Astrocyte (in vitro differentiated cells and primary cell): ENCODE measurements at regions not wholly inside any gene's neighbourhood (a gene's known extent, or its start where the extent isn't known, plus 50 kb on each side); places are given as distances from the start of the nearest gene placed in this dataset.
A peak's percentile ranks its signal among the peaks of the same experiment; 100 is the strongest.

Experiments used
- DNase-seq: peaks from one replicate; pipeline ENCODE4 v3.0.0-alpha.2; 2010; ENCODE audit warnings: low read depth
- FAIRE-seq: peaks from 2 replicates; lab custom pipeline; 2011; peaks lifted over from hg19 to GRCh38; lab: Jason Lieb, UNC
- H2AFZ ChIP-seq: 2 replicates; pipeline ENCODE4 v1.6.0; 2012; ENCODE audit warnings: low read depth, low read length, inconsistent platforms
- H3K27ac ChIP-seq: 2 replicates; pipeline ENCODE4 v1.5.1; 2011; ENCODE audit warnings: low read depth, low read length, inconsistent platforms
- H3K27me3 ChIP-seq: 2 replicates; pipeline ENCODE4 v1.6.0; 2011; ENCODE audit warnings: low read length, inconsistent platforms; ENCODE audit not compliant: insufficient read depth
- H3K36me3 ChIP-seq: 2 replicates; pipeline ENCODE4 v1.5.1; 2011; ENCODE audit warnings: low read length, inconsistent platforms; ENCODE audit not compliant: insufficient read depth
- H3K4me1 ChIP-seq: 2 replicates; pipeline ENCODE4 v1.5.1; 2011; ENCODE audit warnings: low read length, inconsistent platforms; ENCODE audit not compliant: insufficient read depth
- H3K4me2 ChIP-seq: 2 replicates; pipeline ENCODE4 v1.6.0; 2012; ENCODE audit warnings: low read length, inconsistent platforms
- H3K4me3 ChIP-seq: 2 replicates; pipeline ENCODE4 v1.5.1; 2011; ENCODE audit warnings: low read depth, mild to moderate bottlenecking, low read length, inconsistent platforms; ENCODE audit not compliant: insufficient read depth
- H3K79me2 ChIP-seq: 2 replicates; pipeline ENCODE4 v1.6.0; 2012; ENCODE audit warnings: mild to moderate bottlenecking, low read length, inconsistent platforms; ENCODE audit not compliant: insufficient read depth
- H3K9ac ChIP-seq: 2 replicates; pipeline ENCODE4 v1.6.0; 2012; ENCODE audit warnings: mild to moderate bottlenecking, low read length, inconsistent platforms
- H3K9me3 ChIP-seq: 2 replicates; pipeline ENCODE4 v1.5.1; 2012; ENCODE audit warnings: low read depth, mild to moderate bottlenecking, low read length, inconsistent platforms; ENCODE audit not compliant: insufficient read depth
- H4K20me1 ChIP-seq: 2 replicates; pipeline ENCODE4 v1.6.0; 2012; ENCODE audit warnings: low read length, inconsistent platforms; ENCODE audit not compliant: insufficient read depth
- H3K27ac Mint-ChIP-seq: one replicate; pipeline ENCODE4 v1.8.0; 2021; ENCODE audit warnings: mild to moderate bottlenecking, mixed read lengths; ENCODE audit not compliant: unreplicated experiment
- H3K27me3 Mint-ChIP-seq: one replicate; pipeline ENCODE4 v1.8.0; 2021; ENCODE audit warnings: low read depth, mixed read lengths; ENCODE audit not compliant: unreplicated experiment
- H3K36me3 Mint-ChIP-seq: one replicate; pipeline ENCODE4 v1.8.0; 2021; ENCODE audit warnings: low read depth, mixed read lengths; ENCODE audit not compliant: unreplicated experiment
- H3K4me1 Mint-ChIP-seq: one replicate; pipeline ENCODE4 v1.8.0; 2021; ENCODE audit warnings: low read depth, mixed read lengths; ENCODE audit not compliant: unreplicated experiment
- H3K4me3 Mint-ChIP-seq: one replicate; pipeline ENCODE4 v1.8.0; 2021; ENCODE audit warnings: mild to moderate bottlenecking, moderate library complexity, mixed read lengths; ENCODE audit not compliant: unreplicated experiment
- H3K9me3 Mint-ChIP-seq: one replicate; pipeline ENCODE4 v1.8.0; 2021; ENCODE audit warnings: mild to moderate bottlenecking, mixed read lengths; ENCODE audit not compliant: unreplicated experiment
- CTCF ChIP-seq: IDR thresholded peaks from 2 replicates; pipeline ENCODE4 v1.5.1; 2011; ENCODE audit warnings: low read depth, mild to moderate bottlenecking, inconsistent platforms, low read length, moderate library complexity; ENCODE audit not compliant: insufficient read depth
- EZH2 ChIP-seq: IDR thresholded peaks from 2 replicates; pipeline ENCODE4 v1.6.1; 2012; ENCODE audit warnings: mild to moderate bottlenecking, low read length, inconsistent platforms; ENCODE audit not compliant: insufficient read depth

DNA sequence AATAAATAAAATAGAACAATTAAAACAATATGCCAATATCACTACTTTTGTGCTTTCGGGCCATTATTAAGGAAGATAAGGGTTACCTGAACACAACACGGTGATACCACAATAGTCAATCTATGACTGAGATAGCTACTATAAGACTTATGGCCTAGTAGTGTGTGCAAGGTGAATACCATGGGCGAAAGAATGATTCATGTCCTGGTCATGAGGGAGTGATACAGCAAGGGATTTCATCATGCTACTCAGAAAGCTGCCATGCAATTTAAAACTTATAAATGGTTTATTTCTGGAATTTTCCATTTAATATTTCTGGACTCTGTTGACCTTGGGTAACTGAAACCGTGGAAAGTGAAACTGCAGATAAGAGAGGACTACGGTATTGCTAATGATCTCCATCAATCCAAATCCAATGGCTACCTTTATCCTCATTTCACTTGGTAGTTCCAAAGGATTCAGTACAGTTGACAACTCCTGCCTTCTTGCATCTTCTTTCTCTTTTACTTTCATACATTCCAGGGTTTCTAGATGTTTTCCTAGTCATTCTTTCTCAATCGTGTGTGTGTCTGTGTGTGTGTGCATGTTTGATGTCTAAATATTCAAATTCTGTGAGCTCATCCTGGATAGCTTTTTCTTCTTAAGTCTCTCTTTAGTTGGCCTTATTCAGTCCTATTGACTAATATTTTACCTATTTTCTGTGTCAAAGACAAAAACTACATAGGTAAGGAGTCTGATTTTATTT, 100.5 kb upstream of the MAGI2 start:
- Mint-ChIP-seq H3K4me1 (peaks cover 2% of the 10 kb centered on the region), H3K27ac (peak overlapping the region; percentile 67), H3K4me3 (no peak overlapping the region), H3K9me3 (no peaks in the 10 kb centered on the region), H3K36me3 (no peaks in the 10 kb centered on the region), H3K27me3 (no peaks in the 10 kb centered on the region)
- Histone ChIP-seq H3K79me2 (no peaks in the 10 kb centered on the region), H3K27me3 (no peaks in the 10 kb centered on the region), H3K27ac (no peak overlapping the region), H3K36me3 (no peaks in the 10 kb centered on the region), H3K4me1 (no peaks in the 10 kb centered on the region), H3K4me3 (no peak overlapping the region), H3K9me3 (no peaks in the 10 kb centered on the region), H4K20me1 (no peaks in the 10 kb centered on the region), H3K9ac (no peak overlapping the region), H3K4me2 (no peak overlapping the region), H2AFZ (no peak overlapping the region)
- TF ChIP-seq CTCF (no peak), EZH2 (no peak)
- peak; percentile 3 for DNase-seq
- peak; percentile 34 for FAIRE-seq

GRCh38 chr7:79552463-79552862, 99.0 kb upstream of the MAGI2 start:
- H3K79me2 ChIP-seq = no peaks in the 10 kb centered on the region
- H3K4me1 Mint-ChIP-seq = peaks cover 2% of the 10 kb centered on the region
- H3K27me3 ChIP-seq = no peaks in the 10 kb centered on the region
- no peak overlapping the region for H3K4me3 Mint-ChIP-seq
- H3K27ac Mint-ChIP-seq = no peak overlapping the region
- no peak overlapping the region for H3K27ac ChIP-seq
- TF ChIP-seq CTCF = no peak
- no peak for TF ChIP-seq EZH2
- no peaks in the 10 kb centered on the region for H3K4me1 ChIP-seq
- H3K9me3 Mint-ChIP-seq = no peaks in the 10 kb centered on the region
- FAIRE-seq = no peak
- no peak overlapping the region for H3K4me3 ChIP-seq
- no peak for DNase-seq
- H3K36me3 Mint-ChIP-seq = no peaks in the 10 kb centered on the region
- no peaks in the 10 kb centered on the region for H4K20me1 ChIP-seq
- no peaks in the 10 kb centered on the region for H3K9me3 ChIP-seq
- H2AFZ ChIP-seq = no peak overlapping the region
- no peak overlapping the region for H3K9ac ChIP-seq
- H3K4me2 ChIP-seq = no peak overlapping the region
- H3K27me3 Mint-ChIP-seq = no peaks in the 10 kb centered on the region
- H3K36me3 ChIP-seq = no peaks in the 10 kb centered on the region

DNA sequence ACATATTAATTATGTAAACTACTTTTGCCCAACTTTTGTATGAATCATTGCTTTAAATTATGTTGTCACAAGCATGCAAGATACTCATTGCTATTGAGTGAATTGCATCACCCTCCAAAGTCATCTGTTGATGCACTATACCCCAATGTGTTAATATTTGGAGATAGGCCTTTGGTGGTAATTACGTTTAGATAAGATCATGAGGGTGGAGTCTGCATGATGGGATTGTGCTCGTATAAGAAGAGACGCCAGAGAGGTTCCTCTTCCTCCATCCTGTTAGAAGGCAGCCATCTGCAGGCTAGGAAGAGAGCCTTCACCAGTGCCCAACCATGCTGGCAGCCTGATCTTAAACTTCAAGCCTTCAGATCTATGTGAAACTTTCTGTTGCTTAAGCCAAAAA, 95.3 kb upstream of the MAGI2 start:
- no peaks in the 10 kb centered on the region for H3K36me3 ChIP-seq
- Mint-ChIP-seq H3K27me3 (no peaks in the 10 kb centered on the region), H3K9me3 (no peaks in the 10 kb centered on the region), H3K4me1 (no peaks in the 10 kb centered on the region), H3K4me3 (no peak overlapping the region), H3K36me3 (no peaks in the 10 kb centered on the region), H3K27ac (no peak overlapping the region)
- no peak overlapping the region for H2AFZ ChIP-seq
- H3K27me3 ChIP-seq = no peaks in the 10 kb centered on the region
- no peak overlapping the region for H3K9ac ChIP-seq
- FAIRE-seq = no peak
- no peak overlapping the region for H3K4me3 ChIP-seq
- no peak overlapping the region for H3K27ac ChIP-seq
- TF ChIP-seq CTCF (no peak), EZH2 (no peak)
- no peak for DNase-seq
- no peaks in the 10 kb centered on the region for H3K79me2 ChIP-seq
- H3K4me1 ChIP-seq = no peaks in the 10 kb centered on the region
- H3K4me2 ChIP-seq = no peak overlapping the region
- no peaks in the 10 kb centered on the region for H4K20me1 ChIP-seq
- H3K9me3 ChIP-seq = no peaks in the 10 kb centered on the region
